H1 (cell line): ENCODE measurements at regions not wholly inside any gene's neighbourhood (a gene's known extent, or its start where the extent isn't known, plus 50 kb on each side); places are given as distances from the start of the nearest gene placed in this dataset.
A peak's percentile ranks its signal among the peaks of the same experiment; 100 is the strongest.

Experiments used
- CTCF ChIA-PET: fragments of 300-600 bp; sonication (Branson Sonifier 250); formaldehyde crosslinking; loops from one replicate; lab custom pipeline; 2021; ENCODE audit not compliant: partially characterized antibody; lab: Charles Lee
- POLR2A ChIA-PET: fragments of 300-600 bp; sonication (Branson Sonifier 250); formaldehyde crosslinking; loops from one replicate; lab custom pipeline; 2021; ENCODE audit warnings: inconsistent platforms; ENCODE audit not compliant: partially characterized antibody; lab: Charles Lee
- DNase-seq, 2 experiments: peaks; one replicate each; pipeline versions ENCODE4 v3.0.0 to v3.0.0-alpha.2; 2010 to 2022; ENCODE audit warnings: low spot score in 2 of 2, low read depth in 1 of 2, mixed read lengths in 1 of 2
- FAIRE-seq: peaks from 2 replicates; lab custom pipeline; 2011; peaks lifted over from hg19 to GRCh38; lab: Jason Lieb, UNC
- H2AFZ ChIP-seq: 2 replicates; pipeline ENCODE4 v1.8.1; 2012; ENCODE audit warnings: low read length, inconsistent platforms
- H2AK5ac ChIP-seq: 2 replicates; pipeline ENCODE4 v1.6.1; 2013; ENCODE audit warnings: low read depth, low read length
- H2BK120ac ChIP-seq: replicated peaks from 2 replicates; pipeline ENCODE3; 2013; ENCODE audit warnings: low read depth, low read length, inconsistent platforms
- H2BK12ac ChIP-seq: 2 replicates; pipeline ENCODE4 v1.6.1; 2013; ENCODE audit warnings: low read depth, low read length
- H2BK15ac ChIP-seq: 2 replicates; pipeline ENCODE4 v1.6.1; 2013; ENCODE audit warnings: low read length
- H2BK20ac ChIP-seq: 2 replicates; pipeline ENCODE4 v1.6.1; 2013; ENCODE audit warnings: low read length
- H2BK5ac ChIP-seq: 2 replicates; pipeline ENCODE4 v1.6.1; 2013; ENCODE audit warnings: low read depth, low read length
- H3K14ac ChIP-seq: 2 replicates; pipeline ENCODE4 v1.6.1; 2013; ENCODE audit warnings: inconsistent platforms; ENCODE audit not compliant: insufficient read length
- H3K18ac ChIP-seq: 2 replicates; pipeline ENCODE4 v1.6.1; 2013; ENCODE audit warnings: low read length; ENCODE audit errors: extremely low read depth
- H3K23ac ChIP-seq: 2 replicates; pipeline ENCODE4 v1.6.1; 2013; ENCODE audit warnings: inconsistent platforms; ENCODE audit not compliant: insufficient read length
- H3K23me2 ChIP-seq: 2 replicates; pipeline ENCODE4 v1.6.1; 2013; ENCODE audit warnings: low read depth, low read length
- H3K27ac ChIP-seq: 2 replicates; pipeline ENCODE4 v1.6.1; 2011; ENCODE audit warnings: low read depth, low read length, inconsistent platforms
- H3K27me3 ChIP-seq, 4 experiments: replicated peaks in 1 of 4; 1 replicate in 1 of 4; 2 replicates in 3 of 4; pipeline versions ENCODE4 v1.6.1 to v1.8.1; 2011 to 2013; ENCODE audit warnings: low read length in 3 of 4, mild to moderate bottlenecking in 3 of 4, inconsistent platforms in 2 of 4, mixed read lengths in 2 of 4, moderate library complexity in 1 of 4; ENCODE audit not compliant: control insufficient read depth in 3 of 4, insufficient read depth in 3 of 4; ENCODE audit errors: extremely low read depth in 1 of 4
- H3K36me3 ChIP-seq, 4 experiments: 2 replicates each; pipeline versions ENCODE4 v1.6.1 to v1.8.1; 2011 to 2013; ENCODE audit warnings: mild to moderate bottlenecking in 4 of 4, low read length in 3 of 4, moderate library complexity in 2 of 4, control low read depth in 1 of 4, inconsistent platforms in 1 of 4; ENCODE audit not compliant: insufficient read depth in 4 of 4, control insufficient read depth in 2 of 4
- H3K4ac ChIP-seq: replicated peaks from 2 replicates; pipeline ENCODE3; 2013; ENCODE audit warnings: low read length, low read depth, mixed read lengths, inconsistent platforms; ENCODE audit not compliant: insufficient read length
- H3K4me1 ChIP-seq, 4 experiments: replicated peaks in 1 of 4; 1 replicate in 1 of 4; 2 replicates in 3 of 4; pipeline versions ENCODE4 v1.6.1 to v1.8.1; 2011 to 2013; ENCODE audit warnings: low read length in 3 of 4, inconsistent platforms in 2 of 4, mixed read lengths in 1 of 4; ENCODE audit not compliant: insufficient read depth in 4 of 4, control insufficient read depth in 3 of 4
- H3K4me2 ChIP-seq, 2 experiments: 2 replicates each; pipeline versions ENCODE4 v1.6.1 to v1.8.1; 2011 to 2013; ENCODE audit warnings: low read depth in 2 of 2, low read length in 2 of 2, control low read depth in 1 of 2, inconsistent platforms in 1 of 2, mild to moderate bottlenecking in 1 of 2; ENCODE audit not compliant: insufficient read depth in 1 of 2
- H3K4me3 ChIP-seq, 4 experiments: fragments of 200-600, 300-600 bp in 1 of 4; sonication (generic), shearing (Covaris generic), sonication (Bioruptor Twin) in 1 of 4; 2 replicates each; pipeline versions ENCODE4 v1.5.1 to v1.8.1; 2011 to 2016; ENCODE audit warnings: low read length in 4 of 4, low read depth in 3 of 4, control low read depth in 2 of 4, inconsistent platforms in 2 of 4, mild to moderate bottlenecking in 2 of 4, mixed read lengths in 1 of 4, moderate library complexity in 1 of 4; ENCODE audit not compliant: insufficient read depth in 2 of 4; ENCODE audit errors: extremely low read depth in 1 of 4
- H3K56ac ChIP-seq: replicated peaks from 2 replicates; pipeline ENCODE3; 2013; ENCODE audit warnings: low read depth, mild to moderate bottlenecking, mixed read lengths, low read length, inconsistent platforms; ENCODE audit not compliant: insufficient read length
- H3K79me1 ChIP-seq: 2 replicates; pipeline ENCODE4 v1.6.1; 2013; ENCODE audit warnings: low read depth, low read length, control low read depth
- H3K79me2 ChIP-seq, 2 experiments: 2 replicates each; pipeline versions ENCODE4 v1.6.1 to v1.8.1; 2012 to 2013; ENCODE audit warnings: low read length in 2 of 2, mild to moderate bottlenecking in 2 of 2, inconsistent platforms in 1 of 2; ENCODE audit not compliant: insufficient read depth in 2 of 2, control insufficient read depth in 1 of 2
- H3K9ac ChIP-seq, 4 experiments: replicated peaks in 1 of 4; 1 replicate in 1 of 4; 2 replicates in 3 of 4; pipeline versions ENCODE4 v1.6.1 to v1.8.1; 2011 to 2013; ENCODE audit warnings: low read depth in 3 of 4, low read length in 3 of 4, control low read depth in 2 of 4, mild to moderate bottlenecking in 2 of 4, moderate library complexity in 2 of 4, inconsistent platforms in 1 of 4; ENCODE audit errors: extremely low read depth in 1 of 4
- H3K9me3 ChIP-seq, 2 experiments: 2 replicates each; pipeline versions ENCODE4 v1.6.1 to v1.8.1; 2012 to 2013; ENCODE audit warnings: mild to moderate bottlenecking in 2 of 2, moderate library complexity in 2 of 2, control low read depth in 1 of 2, inconsistent platforms in 1 of 2, low read depth in 1 of 2, low read length in 1 of 2, mixed read lengths in 1 of 2; ENCODE audit not compliant: insufficient read depth in 2 of 2
- H4K20me1 ChIP-seq, 2 experiments: replicated peaks in 1 of 2; 2 replicates each; pipeline versions ENCODE3 to v1.8.1; 2011 to 2013; ENCODE audit warnings: inconsistent platforms in 2 of 2, low read length in 2 of 2, mild to moderate bottlenecking in 1 of 2; ENCODE audit not compliant: insufficient read depth in 2 of 2, control insufficient read depth in 1 of 2
- H4K5ac ChIP-seq: 2 replicates; pipeline ENCODE4 v1.6.1; 2013; ENCODE audit warnings: low read length, low read depth, mixed read lengths, inconsistent platforms; ENCODE audit not compliant: insufficient read length
- H4K8ac ChIP-seq: 2 replicates; pipeline ENCODE4 v1.8.0; 2013; ENCODE audit warnings: mild to moderate bottlenecking, moderate library complexity, low read length, inconsistent platforms; ENCODE audit not compliant: insufficient read depth; ENCODE audit errors: extremely low read depth
- H4K91ac ChIP-seq: replicated peaks from 2 replicates; pipeline ENCODE3; 2013; ENCODE audit warnings: low read length, mixed read lengths, inconsistent platforms; ENCODE audit not compliant: insufficient read length
- EZH2 ChIP-seq: fragments of 200-600 bp; sonication (generic); IDR thresholded peaks from 2 replicates; pipeline ENCODE4 v1.7.1; 2012; ENCODE audit warnings: low read depth, mild to moderate bottlenecking, moderate library complexity, low read length, inconsistent platforms; ENCODE audit not compliant: severe bottlenecking
- TEAD4 ChIP-seq: IDR thresholded peaks from 2 replicates; pipeline ENCODE4 v1.6.1; 2012; ENCODE audit warnings: low read depth, low read length, inconsistent platforms, mixed read lengths
- WGBS, 2 experiments: shearing (Covaris generic) in 1 of 2; methylation state at CpG; one replicate each; pipeline versions ENCODE4 v1.1.6 to v1.1.7; 2013 to 2015; ENCODE audit warnings: low lambda C conversion rate in 2 of 2, mixed read lengths in 2 of 2, inconsistent platforms in 1 of 2, low coverage in 1 of 2, missing lambda C conversion rate in 1 of 2; ENCODE audit not compliant: insufficient replicate concordance in 2 of 2, insufficient coverage in 1 of 2, insufficient read length in 1 of 2; ENCODE audit errors: extremely low coverage in 1 of 2, missing lambda C conversion rate in 1 of 2; 5-methylcytosine and 5-hydroxymethylcytosine counted together

GRCh38 chr2:128879161-128879560 lies 560.5 kb upstream of the HS6ST1 start:
- Histone ChIP-seq H2BK12ac (peak overlapping the region; percentile 63; the same call in 1 of the 2 replicates), H2BK20ac (peak overlapping the region; percentile 82; the same call in 1 of the 2 replicates), H3K79me2 (no peaks in the 10 kb centered on the region), H3K18ac (peak overlapping the region; percentile 96), H4K91ac (peak overlapping the region; percentile 4), H3K23ac (no peak overlapping the region), H3K4me1 (peaks cover 0 to 16% (median 4%) of the 10 kb centered on the region in 4 experiments; a peak in 6 of 7 replicates), H2BK15ac (peak overlapping the region; percentile 81; the same call in 1 of the 2 replicates), H3K9me3 (no peaks in the 10 kb centered on the region), H3K36me3 (no peaks in the 10 kb centered on the region; a peak in 1 of 8 replicates), H3K9ac (no peak overlapping the region), H3K4me2 (peak overlapping the region; percentile 24 to 35), H4K8ac (peak overlapping the region; percentile 87), H4K20me1 (no peaks in the 10 kb centered on the region), H3K27me3 (no peaks in the 10 kb centered on the region; a peak in 1 of 7 replicates), H3K14ac (no peak overlapping the region), H3K4me3 (peak overlapping the region in 1 of 4 experiments; percentile 19; a peak in 1 of 8 replicates), H2BK5ac (no peak overlapping the region; the same call in 1 of the 2 replicates), H2BK120ac (no peak overlapping the region), H3K27ac (no peak overlapping the region), H3K4ac (no peak overlapping the region), H3K79me1 (no peaks in the 10 kb centered on the region), H3K23me2 (peaks cover 1% of the 10 kb centered on the region; the same call in 1 of the 2 replicates), H3K56ac (no peak overlapping the region), H2AK5ac (no peak overlapping the region), H4K5ac (no peak overlapping the region), H2AFZ (peak overlapping the region; percentile 81)
- ChIA-PET CTCF (interaction anchor here (1.0 kb wide), 1 partner anchor 9 kb away, joined by 3 read pairs; no protein-coding TSS in a partner anchor), POLR2A (interaction anchor here (0.9 kb wide), 1 partner anchor 14 kb away, joined by 3 read pairs; no protein-coding TSS in a partner anchor)
- FAIRE-seq (peak; percentile 72), DNase-seq (peak in 1 of 2 experiments; percentile 54)
- TF ChIP-seq TEAD4 (peak; percentile 49; the same call in 1 of the 2 replicates), EZH2 (no peak)
- 60% methylated on average over 4 of the region's 4 CpGs; no CpG with 5 or more reads in 1 of the 2 experiments for WGBS, 2 experiments
